Cardiac fibroblast (primary cell): ENCODE measurements at regions not wholly inside any gene's neighbourhood (a gene's known extent, or its start where the extent isn't known, plus 50 kb on each side); places are given as distances from the start of the nearest gene placed in this dataset.

Source experiments
- DNase-seq, 2 donors: peaks; one replicate each; pipeline versions ENCODE4 v3.0.0 to v3.0.0-alpha.2; 2010; ENCODE audit warnings: low read depth in 2 of 2
- H3K4me3 ChIP-seq, 2 donors: replicated peaks in 1 of 2; 1 replicate in 1 of 2; 2 replicates in 1 of 2; pipeline ENCODE4 v1.5.1; 2011; ENCODE audit warnings: low read depth in 2 of 2, low read length in 2 of 2, mild to moderate bottlenecking in 2 of 2, moderate library complexity in 1 of 2
- CTCF ChIP-seq: IDR thresholded peaks from one replicate; pipeline ENCODE4 v1.5.1; 2011; ENCODE audit warnings: low read depth, mild to moderate bottlenecking, low read length, inconsistent platforms

- DNase-seq: no peak
- TF ChIP-seq CTCF: no peak
- H3K4me3 ChIP-seq: no peak overlapping the region
These were observed 54.0 kb upstream of the FGF10 start for GRCh38 chr5:44443172-44443571.

- no peak for TF ChIP-seq CTCF
- no peak overlapping the region for H3K4me3 ChIP-seq
- DNase-seq: no peak
These were observed 52.2 kb upstream of the FGF10 start for GRCh38 chr5:44441460-44441859.

- no peak for DNase-seq
- TF ChIP-seq CTCF: no peak
- no peak overlapping the region for H3K4me3 ChIP-seq
These were observed 51.0 kb upstream of the FGF10 start for GRCh38 chr5:44440186-44440585.
